HG03457 (cell line): ENCODE measurements at regions not wholly inside any gene's neighbourhood (a gene's known extent, or its start where the extent isn't known, plus 50 kb on each side); places are given as distances from the start of the nearest gene placed in this dataset.
"Not testable (repeated sequence)": the region's sequence is repeated elsewhere in the genome, so short reads cannot be mapped to it uniquely, and the experiment has no call there.

Experiments used
- ATAC-seq: cut with Tn5 transposase; IDR thresholded peaks from one replicate; pipeline ENCODE4 v1.9.1; 2021; ENCODE audit warnings: moderate number of reproducible peaks; ENCODE audit not compliant: unreplicated experiment

DNA sequence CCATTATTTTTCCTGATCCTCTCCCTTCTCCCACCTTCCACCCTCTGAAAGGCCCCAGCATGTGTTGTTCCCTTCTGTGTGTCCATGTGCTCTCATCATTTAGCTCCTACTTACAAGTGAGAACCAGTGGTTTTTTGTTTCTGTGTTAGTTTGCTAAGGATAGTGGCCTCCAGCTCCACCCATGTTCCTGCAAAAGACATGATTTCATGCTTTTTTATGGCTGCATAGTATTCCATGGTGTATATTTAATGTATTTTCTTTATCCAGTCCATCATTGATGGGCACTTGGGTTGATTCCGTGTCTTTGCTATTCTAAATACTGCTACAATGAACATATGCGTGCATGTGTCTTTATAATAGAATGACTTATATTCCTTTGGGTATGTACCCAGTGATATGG, 89.4 kb upstream of the C1orf174 start:
- no peak for ATAC-seq

DNA sequence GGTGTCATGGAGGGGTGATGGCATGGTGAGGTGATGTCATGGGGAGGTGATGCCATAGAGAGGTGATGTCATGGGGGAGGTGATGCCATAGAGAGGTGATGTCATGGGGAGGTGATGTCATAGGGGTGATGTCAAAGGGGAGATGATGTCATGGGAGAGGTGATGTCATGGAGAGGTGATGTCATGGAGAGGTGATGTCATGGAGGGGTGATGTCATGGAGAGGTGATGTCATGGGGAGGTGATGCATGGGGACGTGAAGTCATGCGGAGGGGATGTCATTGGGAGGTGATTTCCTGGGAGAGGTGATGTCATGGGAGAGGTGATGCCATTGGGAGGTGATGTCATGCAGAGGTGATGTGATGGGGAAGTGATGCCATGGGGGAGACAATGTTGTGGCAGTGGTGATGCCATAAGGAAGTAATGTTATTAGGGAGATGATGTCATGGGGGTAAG, 92.1 kb upstream of the C1orf174 start:
- ATAC-seq, result no peak

DNA sequence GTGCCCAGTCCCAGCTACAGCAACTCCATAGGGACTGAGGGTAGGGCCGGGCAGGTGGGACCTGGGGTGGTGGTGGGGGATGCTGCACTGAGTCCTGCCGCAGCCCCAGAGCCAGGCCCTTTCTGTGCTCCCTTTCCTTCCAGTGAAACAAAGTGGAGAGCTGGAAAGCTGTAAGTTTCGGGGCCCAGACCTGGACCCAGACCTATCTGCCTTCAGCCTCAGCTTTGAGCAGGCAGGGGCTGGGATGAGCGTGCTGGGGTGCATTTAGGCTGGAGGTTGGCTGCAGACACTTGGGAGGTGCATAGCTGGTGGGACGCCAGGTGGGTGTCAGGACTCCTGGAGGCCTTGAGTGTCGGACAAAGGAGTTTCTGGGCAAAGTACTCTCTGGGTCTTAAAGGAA, 92.7 kb upstream of the C1orf174 start:
- ATAC-seq, result no peak

DNA sequence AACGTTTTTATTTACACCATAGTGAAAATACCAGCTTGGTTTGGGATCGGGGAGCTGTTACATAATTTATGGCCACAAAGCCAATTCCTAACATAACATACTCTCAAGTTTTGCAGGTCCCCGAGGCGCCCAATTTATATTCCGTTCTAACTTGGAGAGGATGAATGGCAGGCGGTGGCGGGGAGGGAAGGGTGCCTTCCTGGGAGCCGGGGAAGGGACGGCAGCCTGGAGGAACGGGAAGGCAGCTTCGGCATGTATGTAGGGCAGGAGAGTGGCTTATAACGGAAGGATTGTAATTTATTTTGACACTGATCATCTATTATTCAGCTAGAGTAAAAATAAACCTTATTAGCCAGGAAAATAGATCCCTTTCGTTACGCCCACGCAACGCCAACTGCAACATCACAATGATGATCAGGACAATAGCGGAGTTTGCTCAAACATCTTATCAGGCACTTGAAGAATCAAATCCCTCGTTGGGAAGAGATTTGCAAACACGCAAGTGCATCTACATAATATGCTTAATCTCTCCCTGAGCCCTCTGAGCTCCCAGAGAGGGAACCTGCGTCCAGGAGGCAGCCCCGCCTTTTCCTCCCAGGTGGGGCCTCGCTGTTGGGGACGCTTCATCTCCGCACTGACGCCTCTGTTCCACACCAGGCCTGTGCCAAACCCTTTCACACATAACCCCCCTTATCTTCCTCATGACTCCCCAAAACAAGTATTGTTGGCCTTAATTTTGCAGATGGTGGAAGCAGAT, 93.7 kb upstream of the C1orf174 start:
- ATAC-seq, result no peak

DNA sequence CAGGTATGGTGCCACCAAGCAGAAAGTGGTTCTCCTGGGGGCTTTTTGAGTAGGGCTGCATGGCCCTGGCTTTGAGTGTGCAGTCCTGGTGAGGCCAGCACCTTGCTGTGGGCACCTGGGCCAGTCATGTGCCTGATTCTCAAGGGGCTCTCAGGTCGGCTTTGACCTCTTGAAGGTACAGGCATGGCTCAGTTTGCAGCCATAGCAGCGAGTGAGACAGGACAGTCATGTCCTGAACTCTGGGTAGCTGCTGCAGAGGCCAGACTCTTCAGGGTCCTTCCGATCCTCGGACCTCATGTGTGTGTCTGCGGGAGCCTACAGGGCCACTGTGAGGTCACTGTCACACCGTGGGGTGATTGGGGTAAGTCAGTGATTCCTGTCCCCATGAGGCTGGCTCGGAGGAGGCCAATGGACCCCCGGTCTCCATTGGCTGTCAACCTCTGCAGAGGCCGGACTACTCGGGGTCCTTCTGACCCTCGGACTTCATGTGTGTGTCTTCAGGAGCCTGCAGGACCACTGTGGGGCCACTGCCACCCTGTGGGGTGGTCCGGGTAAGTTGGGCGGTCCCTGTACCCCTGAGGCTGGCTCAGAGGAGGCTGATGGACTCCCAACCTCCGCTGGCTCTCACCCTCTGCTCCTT, 95.2 kb upstream of the C1orf174 start:
- no peak for ATAC-seq

DNA sequence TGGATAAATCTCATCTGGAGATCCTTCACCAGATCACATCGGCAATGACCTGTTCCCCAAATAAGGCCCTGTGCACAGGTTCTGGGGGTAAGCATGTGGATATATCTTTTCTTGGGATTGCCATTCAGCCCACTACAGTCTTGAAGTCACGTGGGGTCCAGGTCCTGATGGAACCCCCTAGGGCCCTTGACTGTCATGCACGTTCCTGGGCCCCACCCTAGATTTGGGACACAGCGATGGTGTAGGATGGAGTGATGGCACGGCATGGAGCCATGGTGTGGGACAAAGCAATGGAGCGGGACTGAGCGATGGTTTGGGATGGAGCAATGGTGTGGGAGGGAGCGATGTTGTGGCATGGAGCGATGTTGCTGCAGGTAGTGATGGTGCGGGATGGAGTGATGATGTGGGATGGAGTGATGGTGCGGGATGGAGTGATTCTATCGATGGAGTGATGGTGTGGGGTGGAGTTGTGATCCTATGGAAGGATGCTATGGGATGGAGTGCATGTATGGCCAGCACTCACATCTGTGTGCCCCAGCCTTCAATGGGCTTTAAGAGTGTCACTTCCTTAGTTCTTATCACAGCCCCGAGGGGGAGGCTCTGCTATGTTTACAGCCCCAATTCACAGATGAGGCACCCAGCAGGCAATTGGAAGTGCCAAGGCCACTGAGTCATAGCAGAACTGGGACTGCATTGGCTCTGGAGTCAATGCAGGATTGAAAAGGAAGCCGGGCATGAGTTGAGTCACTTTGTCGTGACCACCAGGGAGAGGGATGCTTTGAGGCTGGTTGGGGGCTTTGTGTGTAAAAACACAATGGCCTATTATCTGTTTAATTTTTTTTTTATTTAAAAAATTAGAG, 97.0 kb upstream of the C1orf174 start:
- ATAC-seq, result no peak

DNA sequence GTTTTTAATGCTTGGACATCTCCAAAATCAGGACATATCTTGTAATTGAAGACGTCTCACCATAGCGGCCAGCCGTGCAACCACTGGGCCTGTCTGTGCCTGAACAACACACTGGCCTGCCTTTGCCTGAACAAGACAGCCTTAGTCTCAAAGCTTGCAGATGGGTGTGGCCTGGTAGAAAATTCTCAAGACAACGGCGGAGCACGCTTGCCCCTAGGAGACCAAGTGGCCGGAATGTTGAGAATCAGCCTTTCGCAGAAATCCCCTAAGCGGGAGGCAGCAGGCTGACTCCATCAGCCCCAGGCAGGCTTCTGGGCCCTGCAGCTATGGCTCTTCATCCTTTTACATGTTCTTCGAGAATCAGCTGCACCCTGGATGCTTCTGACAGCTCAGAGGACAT, 98.0 kb upstream of the C1orf174 start:
- ATAC-seq, result no peak

DNA sequence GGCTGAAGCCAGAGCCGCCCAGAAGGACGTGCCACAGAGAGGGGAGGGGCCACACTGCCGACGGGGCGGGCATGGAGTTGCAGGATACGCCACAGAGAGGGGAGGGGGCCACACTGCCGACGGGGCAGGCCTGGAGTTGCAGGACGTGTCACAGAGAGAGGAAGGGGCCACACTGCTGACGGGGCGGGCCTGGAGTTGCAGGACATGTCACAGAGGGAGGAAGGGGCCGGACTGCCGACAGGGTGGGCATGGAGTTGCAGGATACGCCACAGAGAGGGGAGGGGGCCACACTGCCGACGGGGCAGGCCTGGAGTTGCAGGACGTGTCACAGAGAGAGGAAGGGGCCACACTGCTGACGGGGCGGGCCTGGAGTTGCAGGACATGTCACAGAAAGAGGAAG, 99.4 kb upstream of the C1orf174 start:
- ATAC-seq, result not testable (repeated sequence)

DNA sequence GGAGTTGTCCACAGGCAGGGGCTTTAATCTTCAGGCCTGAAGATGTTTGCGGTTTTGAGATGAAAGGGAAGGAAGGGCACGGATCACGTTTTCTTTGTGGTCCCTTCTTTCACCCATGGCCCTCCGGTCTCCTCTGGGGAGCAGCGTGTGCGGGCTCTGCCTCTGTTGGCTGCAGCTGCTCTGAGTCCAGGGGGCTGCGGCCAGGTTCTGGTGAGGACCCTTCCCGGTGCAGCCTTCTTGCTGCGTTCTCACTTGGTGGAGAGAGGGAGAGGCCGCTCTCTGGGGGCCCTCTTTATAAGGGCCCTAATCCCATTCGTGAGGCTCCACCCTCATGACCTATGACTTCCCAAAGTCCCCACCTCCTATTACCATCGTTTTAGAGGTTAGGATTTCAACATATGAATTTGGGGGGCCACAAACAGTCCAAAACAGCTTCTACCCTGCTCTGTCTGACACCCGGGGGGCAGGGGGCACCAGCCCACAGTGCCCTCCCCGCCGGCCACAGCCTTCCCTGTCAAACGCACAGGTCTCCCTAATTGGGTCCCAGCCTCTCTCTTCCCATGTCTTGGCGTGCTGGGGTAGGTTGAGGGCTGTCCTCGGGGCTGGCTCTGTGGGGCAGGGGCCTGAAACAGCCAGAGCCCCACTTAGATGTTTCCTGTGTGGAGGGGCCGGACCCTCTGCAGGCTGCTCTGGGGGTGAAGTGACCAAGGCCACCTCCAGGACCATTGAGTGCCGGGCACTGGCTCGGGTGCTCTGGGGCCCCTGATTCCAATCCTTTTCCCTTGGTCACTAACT, 100.1 kb upstream of the C1orf174 start:
- no peak for ATAC-seq

DNA sequence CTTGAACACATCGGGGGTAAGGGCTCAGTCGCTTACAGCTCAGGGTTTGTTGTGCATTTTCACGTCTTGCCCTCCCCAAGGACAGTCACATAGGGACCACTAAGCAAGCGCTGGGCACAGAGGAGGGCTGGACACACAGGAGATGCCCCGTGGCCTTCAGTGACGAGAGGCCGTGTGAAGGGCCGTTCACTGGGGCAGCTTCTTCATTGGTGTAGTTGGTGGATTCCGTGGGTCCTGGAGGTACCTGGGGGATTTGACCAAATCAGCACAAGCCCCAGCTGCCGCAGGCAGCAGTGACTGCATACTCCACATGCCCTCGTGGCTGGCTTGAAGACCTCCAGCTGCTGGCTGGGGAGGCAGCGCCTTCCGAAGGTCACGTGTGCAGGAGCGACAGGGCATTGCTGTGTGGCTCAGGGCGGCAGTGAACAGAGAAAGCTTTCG, 100.8 kb upstream of the C1orf174 start:
- no peak for ATAC-seq

DNA sequence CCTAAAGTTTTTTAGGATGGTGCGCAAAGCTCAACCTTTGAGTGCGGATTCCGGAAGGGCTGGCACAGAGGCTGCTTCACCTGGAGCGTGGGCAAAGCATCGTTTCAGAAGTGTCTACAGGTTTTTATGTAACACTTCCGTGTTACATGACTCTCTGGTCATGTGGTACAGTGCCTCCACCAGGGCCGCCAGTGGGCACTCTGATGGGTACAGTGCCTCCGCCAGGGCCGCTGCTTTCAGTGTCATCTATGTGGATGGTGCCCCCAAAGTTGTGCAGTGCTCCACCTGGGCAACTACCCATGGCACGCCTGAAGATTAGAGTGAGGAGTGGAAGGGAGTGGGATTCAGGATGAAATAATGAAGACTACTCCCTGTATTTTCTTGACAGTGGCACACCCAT, 101.4 kb upstream of the C1orf174 start:
- no peak for ATAC-seq

DNA sequence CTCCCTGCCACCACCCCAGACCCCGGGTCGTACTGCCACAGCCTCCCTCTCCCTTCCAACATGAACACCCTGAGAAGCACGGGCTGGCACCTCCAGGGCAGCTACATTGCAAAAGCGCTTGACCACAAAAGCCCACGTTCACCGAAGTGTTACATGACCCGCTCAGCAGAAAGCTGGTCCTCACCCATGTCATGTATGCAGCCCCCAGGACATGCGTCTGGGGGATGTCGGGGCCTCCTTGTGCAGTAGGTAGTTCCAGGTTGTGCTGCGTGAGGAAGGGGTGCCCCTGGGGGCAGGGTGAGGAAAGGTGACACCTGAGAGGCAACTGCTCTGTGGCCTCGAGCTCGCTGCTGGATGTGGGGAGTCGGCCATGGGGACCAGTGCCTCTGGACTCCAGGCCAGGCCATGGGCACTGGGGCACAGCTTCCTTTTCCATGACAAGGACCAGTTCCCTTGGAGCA, 102.0 kb upstream of the C1orf174 start:
- no peak for ATAC-seq

DNA sequence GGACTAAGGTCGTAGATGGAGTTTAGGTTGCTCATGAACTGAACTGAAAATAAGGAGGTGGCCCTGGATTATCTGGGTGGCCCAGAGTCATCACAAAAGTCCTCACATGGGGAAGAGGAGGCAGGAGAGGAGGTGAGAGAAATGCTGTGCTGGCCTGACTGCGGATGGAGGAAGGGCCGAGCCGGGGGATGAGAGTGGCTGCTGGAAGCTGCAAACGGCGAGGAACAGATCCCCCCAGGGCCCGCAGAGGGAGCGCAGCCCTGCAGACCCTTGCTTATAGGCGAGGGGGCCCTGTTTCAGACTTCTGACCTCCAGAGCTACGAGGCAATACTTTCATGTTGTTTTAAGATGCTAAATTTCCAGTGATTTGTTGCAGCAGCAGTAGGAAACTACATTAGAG, 102.7 kb upstream of the C1orf174 start:
- ATAC-seq, result no peak

DNA sequence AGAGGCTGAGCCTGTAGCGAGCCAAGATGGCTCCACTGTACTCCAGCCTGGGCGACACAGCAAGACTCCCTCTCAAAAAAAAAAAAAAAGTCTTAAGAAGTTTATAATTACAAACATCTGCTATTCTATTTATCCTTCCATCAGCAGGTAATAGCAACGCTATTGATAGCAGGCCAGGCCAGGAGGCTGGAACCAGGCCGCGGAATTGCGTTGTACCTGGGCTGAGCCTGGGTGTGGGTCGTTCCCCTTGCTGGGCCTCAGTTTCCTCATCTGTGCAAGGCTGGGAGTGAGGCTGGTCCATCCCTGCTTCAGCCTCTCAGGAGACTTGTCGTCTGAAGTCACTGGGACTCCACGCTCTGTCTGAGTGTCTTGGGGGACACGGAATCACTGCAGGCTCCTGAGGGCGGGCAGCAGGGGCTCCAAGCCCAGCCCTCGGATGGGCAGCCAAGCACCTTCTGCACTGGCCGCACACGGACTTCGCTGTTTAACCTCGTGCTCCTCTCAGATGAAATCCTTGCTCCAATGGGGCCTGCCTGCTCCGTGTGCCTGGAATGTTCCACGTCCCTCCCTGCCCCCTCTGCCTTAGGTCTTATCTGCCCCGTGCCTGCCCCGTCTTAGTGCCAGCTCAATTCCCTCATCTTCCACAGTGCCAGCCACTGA, 103.9 kb upstream of the C1orf174 start:
- ATAC-seq, result no peak

DNA sequence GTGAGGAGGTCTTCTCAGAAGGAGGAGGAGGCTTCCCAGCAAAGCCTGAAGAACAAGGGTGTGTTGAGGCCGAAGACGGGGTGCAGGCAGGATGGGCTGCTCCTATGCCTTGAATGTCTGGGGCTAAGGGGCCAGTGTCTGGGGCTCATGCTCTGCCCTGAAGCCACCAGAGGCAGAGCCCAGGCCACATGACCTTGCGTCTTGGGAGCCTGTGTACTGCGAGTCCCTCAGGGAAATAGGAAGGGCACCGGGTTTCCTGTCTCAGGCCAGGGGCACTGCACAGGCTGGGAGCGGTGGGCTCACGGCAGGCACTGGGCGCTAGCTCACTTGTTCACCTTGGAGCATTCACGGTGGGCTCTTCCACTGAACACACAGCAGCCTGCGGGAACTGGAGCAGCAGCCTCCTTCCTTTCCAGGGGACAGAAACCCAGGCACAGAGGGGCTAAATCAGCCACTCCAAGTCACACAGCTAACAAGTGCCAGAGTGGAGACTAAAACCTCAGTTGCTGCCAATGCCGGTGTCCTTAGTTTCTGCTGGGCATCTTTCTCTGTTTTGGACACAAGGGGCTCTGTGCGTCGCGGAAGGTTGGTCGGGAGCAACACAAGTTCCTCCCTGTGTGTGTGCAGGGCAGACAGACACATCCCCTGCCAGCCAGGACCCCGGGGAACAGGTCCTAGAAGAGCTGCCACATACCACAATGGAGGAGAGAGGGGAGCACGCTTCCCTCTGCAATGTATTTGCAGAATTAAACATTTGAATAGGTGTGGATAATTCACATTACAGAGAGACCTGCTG, 104.8 kb upstream of the C1orf174 start:
- ATAC-seq, result no peak

DNA sequence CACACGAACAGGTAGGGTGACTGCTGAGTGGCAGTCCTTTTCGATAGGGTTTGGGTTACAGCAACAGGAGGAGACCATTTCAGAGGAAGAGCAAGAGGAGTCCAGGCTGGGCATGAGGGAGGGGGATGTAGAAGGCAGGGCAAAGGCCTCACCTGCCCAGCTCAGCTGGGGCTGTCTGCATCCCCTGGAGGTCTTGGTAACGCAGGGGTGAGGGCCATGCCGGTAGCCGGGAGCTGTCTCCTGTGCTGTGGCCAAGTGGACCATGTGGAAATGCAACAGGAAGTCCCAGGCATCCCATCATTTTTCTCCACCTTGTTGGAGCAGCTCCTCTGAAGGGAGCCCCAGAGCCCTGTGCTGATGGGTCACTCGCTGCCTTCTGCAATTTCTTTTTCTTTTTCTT, 105.4 kb upstream of the C1orf174 start:
- ATAC-seq, result no peak

DNA sequence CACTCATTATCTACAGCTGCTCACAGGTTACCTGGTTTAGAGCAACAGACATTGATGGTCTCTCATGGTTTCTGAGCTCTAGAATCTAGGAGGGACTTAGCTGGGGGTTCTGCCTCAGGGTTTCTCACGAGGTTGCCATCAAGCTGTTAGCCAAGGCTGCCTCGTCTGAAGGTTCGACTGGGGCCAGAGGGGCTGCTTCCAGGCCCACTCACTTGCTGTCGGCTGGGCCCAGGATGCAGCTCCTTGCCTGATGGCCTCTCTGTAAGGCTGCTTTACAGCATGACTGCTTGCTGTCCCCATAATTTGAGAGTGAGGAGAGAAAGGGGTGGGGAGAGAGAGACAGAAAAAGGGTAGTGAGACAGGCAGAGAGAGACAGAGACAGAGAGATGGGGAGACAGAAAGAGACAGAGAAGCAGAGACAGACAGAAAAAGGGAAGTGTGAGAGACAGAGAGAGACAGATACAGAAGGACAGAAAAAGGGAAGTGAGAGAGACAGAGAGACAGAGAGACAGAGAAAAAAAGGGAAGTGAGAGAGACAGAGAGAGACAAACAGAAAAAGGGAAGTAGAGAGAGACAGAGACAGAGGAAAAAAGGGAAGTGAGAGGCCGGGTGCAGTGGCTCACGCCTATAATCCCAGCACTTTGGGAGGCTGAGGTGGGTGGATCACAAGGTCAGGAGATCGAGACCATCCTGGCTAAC, 106.8 kb upstream of the C1orf174 start:
- ATAC-seq, result no peak

DNA sequence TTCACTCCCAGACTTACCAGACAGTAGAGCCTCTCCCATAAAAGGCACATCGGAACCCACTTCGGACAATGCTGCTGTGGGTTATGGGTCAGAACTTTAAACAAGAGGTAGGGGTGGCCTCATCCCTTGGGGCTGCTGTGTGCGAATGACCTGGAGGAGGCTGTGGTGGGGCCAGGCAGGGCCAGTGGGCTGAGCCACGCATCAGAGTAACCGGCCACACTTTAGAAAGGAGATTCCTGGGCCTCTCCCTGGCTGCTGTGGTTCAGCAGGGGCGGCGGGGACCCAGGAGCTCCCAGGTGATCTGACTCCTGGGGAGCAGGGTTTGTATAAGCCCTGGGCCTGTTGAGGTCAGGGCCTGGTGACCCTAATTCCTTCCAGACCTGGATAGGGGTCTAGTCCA, 110.2 kb upstream of the C1orf174 start:
- ATAC-seq, result no peak
